Stimulated activated CD8-positive, alpha-beta memory T cell treated with anti-CD3 and anti-CD28 coated beads, Interleukin-4, amount 100 ng/mL, for 24 hours (primary cell): ENCODE measurements at regions not wholly inside any gene's neighbourhood (a gene's known extent, or its start where the extent isn't known, plus 50 kb on each side); places are given as distances from the start of the nearest gene placed in this dataset.

ENCODE experiments used
- DNase-seq: peaks from one replicate; pipeline ENCODE4 v3.0.0-alpha.2; 2020; ENCODE audit warnings: low read depth

DNA sequence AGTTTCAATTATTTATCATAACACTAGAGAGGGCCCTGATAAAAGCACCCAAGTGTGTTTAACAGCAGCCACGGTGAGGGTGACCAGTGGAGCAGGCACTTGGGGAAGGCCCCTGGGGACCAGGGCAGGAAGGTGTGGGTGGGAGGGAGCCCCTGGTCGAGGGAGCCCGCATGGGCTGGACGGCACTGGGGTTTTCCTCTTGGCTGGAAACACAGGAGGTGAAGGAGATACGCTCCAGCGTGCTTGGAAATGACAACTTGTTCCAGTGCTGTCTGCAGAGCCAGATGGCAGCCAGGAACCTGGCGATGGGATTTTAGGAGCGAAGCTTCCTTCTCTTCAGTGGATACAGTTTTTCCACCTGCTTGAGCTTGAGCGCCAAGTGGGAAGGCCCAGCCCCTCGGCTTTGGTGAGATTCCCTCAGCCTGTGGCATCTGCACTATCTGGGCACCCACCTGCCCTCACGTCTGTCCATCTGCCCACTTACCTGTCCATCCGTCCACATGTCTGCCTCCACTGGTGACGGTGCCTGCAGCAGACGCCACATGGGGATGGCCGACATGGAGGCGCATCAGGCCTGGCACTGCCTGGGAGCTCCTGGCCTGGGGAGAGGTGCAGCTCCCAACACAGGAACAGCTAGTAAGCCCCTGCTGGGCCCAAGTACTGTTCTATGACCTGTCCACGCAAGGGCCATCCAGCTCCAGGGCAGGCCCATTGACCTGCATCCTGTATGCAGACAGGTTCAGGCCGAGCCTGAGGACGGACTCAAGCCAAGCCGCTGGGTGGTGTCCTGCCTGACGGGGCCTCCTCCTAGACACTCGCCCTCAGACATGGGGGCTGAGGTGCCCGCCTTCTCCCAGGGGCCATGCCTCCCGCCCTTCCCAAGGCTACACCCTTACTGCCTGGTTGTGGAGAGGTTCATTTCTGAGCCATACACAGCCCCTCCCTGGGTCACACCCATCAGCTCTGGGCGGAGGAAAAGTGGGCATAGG lies 192.2 kb upstream of the C14orf180 start:
- no peak for DNase-seq

DNA sequence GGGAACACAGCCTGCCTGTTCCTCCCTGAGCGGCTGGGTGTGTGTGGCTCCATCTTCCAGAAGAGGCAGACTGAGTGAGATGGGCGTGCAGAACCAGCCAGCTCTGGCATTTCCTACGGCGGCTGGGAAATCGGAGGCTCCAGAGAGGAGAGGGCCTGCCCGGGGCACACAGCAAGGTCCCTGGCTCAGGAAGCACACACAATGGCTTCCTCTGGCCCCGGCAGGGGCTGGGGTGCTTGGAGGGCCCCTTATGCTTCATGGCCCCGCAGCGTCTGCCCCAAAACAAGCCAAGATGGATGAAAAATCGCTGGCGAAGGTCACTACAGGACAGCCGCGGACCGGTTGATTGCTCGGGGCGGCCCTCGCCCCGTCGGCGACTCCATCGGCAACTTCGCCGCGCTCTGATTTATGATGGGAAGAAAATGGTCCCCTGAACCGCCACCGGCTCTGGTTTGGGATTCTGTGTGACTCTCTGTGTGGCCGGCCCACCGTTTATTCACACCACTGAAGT lies 191.5 kb upstream of the C14orf180 start:
- no peak for DNase-seq

DNA sequence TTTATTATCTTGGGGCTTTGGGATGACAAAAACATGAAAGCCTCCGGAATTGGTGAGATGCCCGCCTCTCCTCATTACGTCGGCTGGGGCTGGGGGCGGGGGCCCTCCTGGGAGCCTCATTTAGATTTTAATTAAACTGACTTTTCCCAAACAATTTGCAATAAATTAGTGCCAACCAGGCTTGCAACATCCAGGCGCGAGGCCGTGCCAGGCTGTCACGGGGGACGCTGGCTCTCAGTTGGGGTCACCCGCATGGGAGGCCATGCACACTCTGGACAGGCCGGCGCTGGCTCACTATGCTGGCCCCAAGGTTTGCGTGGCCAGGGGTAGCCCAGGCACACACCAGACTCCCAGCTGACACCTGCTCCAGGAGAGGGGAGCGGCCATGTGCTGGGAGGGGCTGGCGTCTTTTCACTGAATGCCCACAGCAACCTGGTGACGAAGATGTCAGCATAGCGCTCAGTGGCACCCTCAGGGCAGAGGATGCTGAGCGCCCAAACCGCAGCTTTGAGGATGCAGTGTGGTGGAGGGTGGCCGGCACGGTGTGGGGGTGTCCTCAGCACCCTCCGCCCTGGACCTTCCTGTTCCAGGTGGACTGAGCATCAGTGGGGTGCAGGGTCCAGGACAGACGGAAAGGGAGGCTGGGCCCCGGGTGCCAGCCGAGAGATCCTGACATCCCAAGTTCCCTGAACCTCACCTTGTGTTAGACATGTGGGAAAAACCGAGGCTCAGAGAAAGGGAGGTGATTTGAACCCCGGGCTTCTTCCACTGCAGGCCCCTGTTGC lies 190.8 kb upstream of the C14orf180 start:
- no peak for DNase-seq

DNA sequence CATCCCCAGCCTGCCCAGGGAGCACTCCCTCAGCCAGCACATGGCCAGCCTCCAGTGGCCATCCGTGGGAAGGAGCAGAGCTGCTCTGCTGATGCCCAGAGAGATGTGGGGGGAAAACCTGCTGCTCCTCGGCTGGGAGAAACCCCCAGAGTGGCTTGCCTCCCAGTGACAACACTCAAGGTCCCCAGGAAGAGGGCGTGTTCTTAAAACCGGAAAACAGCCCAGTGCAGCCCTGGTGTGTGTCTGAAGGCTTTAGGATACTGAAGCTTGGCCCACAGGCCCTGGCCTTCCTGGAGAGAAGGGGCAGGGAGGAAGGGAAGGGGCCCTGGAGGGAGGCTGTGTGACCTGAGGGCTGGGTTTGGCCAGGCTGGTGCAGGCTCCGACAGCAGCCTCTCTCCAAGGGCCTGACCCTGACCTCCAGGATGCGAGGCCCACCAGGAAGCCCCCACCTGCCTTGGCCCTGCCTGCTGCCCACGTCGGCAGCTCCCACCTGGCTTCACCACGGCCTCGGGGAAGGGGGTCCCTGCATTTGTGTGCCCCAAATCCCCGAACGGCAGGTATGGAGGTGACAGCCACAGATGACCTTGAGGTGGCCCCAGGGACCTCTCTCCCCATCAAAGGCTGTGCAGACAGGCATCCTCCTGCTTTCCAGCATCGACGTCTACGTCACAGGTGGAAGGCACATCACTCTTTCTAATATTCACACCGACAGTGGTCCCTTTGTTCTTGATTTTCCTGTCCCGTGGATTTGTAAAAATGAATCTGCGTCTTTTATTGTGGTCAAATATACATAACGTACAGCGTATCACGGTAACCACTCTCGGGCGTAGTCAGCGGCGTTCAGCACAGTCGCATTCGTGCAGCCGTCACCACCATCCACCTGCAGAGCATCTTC lies 190.0 kb upstream of the C14orf180 start:
- no peak for DNase-seq

DNA sequence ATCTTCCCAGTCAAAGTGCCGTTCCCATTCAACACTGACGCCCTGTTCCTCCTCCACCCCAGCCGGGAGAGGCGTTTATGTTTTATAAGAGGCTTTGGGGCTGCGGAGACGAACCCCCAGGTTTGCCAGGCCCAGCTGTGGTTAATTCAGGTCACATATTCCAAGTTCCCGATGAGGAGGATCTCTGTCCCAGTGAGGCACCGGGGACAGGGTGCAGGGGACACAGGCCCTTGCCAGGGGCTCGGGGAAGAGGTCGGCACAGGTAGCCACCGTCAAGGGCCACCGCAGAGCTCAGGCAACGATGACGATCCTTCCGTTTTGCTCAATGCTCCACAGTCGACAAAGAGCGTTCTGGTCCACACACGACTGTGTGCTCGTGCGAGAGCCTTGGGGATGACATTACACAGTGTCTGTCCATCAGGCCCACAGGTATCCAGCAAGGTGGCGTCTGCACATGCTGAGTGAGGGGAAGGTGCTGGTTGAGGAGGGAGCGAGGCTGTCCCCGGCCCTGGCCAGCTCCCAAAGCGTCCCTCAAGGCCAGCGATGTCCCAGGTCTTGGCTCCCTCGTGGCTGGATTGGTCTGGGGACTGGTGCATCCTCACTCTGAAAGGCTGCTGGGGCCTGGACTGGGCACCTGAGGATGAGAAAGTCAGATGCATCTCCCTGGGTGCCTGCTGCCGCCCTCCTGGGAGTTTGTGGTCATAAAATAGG lies 189.2 kb upstream of the C14orf180 start:
- no peak for DNase-seq

DNA sequence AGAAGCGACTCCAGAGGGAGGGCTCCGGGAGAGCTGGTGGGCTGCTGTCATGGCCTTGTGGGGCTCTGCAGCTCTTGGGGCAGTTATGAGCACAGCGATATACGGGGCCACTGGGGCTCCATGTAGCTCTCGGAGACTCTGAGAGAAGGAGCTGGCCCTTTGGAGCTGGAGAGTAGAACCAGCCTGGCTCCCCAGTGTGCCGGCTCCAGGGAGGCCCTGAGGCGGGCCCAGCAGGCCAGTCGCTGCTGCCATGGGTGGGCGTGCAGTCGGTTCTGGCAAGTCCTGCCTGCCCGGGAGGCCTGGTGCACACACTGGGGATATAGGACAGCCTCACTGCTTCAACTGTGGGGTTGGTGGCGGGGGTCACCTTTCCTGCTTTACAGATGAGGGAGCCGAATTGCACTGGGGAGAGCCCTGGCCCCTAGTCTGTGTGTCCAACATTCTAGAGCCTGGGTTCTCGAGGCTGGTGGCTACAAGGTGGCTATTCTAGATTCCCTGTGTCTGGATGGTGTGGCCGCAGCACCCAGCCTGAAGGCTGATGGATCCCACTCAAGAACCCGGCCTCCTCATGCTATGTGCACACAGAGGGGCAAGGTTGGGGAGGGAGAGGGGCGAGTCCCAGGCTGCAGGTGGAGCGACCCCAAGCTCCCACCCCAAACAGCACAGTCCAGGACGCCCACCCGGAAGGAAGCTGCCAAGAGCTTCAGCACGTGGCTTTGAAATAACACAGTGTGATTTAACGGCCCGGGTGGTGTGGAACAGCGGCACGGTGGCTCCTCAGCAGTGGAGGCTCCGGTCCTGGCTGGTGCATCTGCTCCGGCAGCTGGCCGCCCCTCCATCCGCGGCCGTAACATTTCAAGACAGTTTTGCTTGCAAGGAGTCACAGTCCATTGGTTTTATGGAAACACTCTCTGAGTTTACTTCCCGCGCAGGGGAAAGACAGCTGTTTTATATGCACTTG lies 188.3 kb upstream of the C14orf180 start:
- no peak for DNase-seq

DNA sequence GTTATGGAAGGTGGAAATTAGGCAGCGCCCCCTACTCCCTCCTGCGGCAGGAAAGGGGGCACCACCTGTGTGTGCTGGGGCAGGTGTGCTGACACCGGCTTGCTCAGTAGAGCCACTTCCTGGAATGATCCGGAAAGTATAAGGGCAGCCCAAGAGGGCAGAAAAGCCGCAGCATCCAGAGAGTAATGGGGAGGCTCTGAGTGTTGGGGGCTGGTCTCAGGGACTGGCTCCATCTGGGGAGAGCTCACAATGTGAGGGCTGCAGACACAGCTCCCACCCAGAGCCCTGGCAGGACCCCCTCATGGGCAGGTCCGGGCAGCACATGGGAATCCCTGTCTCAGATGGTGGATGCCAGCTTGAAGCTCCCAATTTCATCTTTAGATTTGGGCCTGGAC lies 187.6 kb upstream of the C14orf180 start:
- no peak for DNase-seq

DNA sequence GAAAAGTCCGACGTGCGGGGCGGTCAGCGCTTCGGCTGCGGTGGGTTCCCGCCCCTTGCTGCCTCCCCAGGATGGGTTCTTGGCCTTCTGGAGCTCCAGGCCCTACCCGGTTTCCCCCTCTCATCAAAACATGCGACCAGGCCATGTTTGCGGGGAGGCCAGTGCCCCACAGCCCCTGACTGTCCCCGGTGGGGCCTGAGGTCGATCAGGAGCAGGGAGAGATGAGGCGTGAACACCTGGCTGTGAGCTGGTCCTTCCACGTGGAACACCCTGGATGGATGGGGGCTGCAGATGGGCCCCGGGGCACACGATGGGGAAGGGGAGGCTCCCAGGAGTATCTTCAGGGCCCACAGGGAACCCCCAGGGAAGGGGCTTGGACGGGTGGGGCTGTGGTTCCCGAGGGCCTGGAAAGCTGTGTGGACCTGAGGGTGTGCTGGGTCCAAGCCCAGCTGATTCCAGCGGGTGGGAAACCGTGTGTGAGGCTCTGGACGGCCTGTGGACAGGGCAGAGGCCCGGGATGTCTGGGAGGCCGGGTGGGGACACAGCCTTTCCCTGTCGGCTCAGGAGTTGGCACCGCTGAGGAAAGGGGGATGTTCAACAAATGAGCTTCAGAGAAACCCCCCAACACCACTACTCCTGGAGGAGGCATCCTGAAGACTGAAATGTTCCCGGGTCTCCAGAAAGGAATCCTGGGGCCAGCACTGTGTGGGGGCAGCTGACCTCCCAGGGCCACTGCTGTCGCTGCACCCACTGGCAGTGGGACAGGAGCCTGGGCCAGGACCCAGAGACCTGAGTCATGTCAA lies 187.0 kb upstream of the C14orf180 start:
- DNase-seq = no peak

DNA sequence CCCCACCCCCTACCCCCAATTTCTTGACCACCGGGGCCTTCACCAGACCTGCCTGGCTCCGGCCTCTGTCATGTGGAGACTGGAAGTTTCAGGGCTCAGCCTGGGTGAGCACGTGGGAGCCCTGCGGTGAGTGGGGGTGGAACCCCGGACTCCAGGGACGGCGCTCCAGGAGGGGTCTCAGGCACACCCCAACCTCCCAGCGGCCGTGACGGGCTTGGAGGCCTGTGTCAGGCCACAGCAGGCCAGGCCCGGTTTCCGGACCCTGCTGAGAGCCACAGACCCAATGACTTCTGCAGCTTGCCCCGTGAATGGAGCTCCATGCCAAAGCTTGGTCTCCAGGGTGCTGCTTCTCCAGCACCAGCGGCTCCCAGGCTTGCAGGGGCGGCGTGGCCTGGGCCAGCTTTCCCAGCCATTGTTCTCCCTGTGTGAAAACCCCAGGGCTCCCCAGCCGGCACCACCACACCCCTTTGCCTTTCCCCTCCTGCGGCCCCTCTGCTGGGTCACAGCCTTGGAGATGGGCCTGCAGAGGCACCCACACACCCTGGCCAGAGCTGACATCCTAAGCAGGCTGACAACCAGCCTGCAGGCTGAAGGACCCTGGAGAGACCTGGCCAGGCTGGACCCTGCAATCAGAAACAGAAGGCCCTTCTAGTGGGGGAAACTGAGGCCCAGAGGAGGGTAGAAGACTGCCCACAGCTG lies 186.2 kb upstream of the C14orf180 start:
- DNase-seq = no peak

DNA sequence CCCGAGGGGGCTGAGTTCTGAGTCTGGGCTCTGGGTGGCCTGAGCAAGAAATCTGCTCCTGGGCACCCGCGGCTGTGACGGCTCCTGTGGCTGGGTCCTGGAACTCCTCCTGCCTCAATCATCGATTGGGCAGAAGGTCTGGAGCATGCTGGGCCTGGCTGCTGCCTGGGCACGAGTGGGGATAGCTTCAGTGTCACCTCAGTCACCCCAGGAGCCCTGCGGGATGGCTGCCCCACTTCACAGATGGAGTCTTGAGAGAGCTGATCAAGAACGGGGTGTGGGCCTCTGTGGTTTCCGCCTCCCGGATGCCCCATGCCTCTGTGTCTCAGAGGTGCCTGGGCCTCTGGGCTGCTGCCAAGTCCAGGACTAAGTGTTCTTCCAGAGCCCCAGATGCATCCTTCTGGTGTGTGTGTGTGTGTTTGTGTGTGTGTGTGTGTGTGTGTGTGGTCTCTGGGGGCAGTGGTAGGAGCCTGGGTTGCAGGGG lies 185.6 kb upstream of the C14orf180 start:
- DNase-seq = peak; percentile 27

DNA sequence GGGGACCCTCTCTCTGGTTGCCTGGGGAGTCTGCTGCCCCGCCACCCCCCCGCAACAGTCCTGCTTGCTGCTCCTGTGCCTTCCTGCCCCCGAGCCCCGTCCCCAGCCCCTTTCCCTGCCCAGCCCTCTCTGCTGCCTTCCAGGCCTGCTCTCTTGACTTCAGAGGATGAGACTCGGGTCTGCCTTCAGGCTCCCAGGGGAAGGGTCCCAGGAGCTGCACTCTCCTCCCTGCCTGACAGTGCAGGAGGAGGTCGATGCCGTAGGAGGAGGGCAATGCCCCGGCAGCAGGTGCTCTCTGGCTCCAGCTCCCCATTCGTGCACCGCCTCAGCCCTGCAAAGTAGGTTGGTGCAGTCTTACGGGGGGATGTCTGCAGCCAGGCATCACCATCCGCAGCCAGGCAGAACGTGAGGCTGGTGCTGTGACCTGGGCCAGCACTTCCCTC lies 185.1 kb upstream of the C14orf180 start:
- DNase-seq = no peak

DNA sequence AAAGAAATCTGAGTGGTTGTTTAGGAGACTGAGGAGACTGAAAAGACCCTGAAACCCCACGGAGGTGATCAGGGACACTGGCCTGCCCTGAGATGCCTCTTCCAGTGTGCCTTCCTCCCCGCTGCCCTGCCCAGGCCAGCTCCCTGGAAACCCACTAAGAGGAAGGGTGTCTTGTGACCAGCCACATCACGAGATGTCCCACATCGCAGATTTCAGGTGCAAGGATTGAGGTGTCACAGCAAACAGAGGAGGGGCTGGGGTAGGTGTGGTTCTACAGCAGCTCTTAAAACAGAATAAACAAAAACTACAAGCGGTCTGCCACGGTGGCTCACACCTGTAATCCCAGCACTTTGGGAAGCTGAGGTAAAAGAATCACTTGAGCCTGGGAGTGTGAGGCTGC lies 184.3 kb upstream of the C14orf180 start:
- DNase-seq = no peak

DNA sequence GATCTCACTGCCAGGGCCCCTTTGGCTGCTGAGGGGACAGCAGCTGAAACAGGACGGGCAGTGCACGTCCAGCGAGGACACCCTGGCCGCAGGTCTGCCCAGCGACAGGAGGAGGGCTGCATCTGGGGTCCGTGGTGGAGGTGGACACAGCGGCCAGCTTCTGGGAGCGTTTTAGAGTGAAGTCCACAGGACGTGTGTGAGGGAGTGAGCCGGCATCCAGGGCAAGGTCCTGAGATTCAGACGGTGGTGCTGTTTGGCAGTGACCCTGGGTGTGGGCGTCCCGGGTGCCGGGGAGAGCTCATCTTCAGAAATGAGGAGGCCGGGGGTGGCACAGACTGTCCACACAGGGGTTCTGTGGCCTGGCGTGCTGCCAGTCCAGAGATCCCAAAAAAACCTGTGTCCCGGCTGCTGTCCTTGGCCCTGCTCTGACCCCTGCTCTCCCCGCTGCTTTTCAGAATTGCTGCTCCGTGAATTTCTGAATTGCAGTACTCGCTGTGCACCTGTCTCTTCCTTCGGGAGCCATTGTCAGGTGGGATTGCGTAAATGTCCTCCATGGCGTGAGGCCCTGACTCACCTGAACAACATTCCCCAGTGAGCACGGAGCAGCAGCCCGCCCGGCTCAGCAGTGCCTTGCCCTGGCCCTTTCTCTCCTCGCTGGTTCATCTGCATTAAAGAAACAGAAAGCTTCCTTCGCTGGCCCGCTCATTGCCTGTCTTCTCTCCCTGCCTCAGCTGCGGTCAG lies 183.5 kb upstream of the C14orf180 start:
- DNase-seq = no peak

DNA sequence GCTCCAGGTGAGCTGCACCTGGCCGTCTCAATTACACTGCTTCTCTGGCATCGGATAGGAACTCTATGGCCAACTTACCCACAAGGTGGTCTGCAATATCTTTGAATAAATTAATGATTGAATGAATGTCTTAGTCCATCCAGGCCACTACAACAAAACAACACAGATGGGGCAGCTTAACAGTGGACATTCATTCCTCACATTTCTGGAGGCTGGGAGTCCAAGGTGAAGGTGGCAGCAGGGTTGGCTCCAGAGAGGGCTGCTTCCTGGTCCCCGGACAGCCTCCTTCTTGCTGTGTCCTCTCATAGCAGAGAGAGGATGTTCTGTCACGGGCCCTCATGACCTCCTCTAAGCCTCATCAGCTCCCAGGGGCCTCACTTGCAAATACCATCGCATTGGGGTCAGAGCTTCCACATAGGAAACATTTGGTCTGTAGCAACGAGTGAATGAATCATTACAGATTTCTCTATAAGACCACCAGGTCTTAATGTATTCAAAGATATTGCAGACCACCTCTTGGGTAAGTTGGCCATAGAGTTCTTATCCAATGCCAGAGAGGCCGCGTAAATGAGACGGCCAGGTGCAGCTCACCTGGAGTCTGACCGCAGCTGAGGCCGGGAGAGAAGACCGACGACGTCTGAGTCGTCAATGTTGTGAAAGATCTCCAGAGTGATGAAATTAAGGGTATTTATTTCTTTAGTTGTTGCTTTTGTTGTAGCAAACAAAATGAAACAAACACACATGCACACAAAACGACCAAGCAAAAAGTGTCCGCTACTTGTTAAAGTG lies 182.7 kb upstream of the C14orf180 start:
- no peak for DNase-seq

DNA sequence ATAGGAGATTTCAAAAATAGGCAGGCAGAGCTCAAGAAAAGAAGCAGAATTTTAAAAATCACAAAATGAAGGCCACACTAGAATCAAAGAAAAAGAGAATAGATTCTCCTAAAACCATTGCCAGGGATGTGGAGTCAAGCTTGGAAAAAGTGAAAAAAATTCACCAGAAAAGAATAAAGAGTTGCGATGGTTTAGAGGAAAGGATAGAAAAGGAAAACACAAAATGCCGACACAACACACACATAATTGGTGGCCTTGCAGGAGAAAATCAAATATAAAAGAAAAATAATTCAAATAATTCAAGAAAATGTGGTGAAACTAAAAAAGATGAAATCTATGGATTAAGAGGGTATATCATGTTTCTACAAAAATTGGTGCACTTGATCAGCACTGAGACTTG lies 181.6 kb upstream of the C14orf180 start:
- no peak for DNase-seq

DNA sequence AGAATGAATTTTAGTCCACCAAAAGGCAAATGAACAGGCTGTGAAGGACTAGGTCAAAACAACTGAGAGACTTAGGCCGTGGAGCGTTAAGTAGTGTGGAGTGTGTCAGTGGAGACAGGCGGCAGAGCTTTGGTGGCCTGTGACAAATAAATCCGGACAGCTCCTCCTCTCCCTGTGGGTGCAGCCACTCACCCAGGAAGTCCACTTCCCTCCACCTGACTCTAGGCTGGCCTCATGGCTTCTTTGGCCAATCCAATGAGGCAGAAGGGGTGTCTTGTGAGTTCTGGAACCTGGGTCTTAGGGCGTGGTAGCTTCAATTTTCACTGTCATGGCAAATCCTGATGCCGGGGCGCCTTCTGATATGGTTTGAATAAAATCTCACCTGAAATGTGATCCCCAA lies 180.9 kb upstream of the C14orf180 start:
- no peak for DNase-seq
